GM13976 (cell line): ENCODE measurements at regions not wholly inside any gene's neighbourhood (a gene's known extent, or its start where the extent isn't known, plus 50 kb on each side); places are given as distances from the start of the nearest gene placed in this dataset.

ENCODE experiments used
- DNase-seq: peaks from one replicate; pipeline ENCODE4 v3.0.0; 2012; ENCODE audit warnings: low spot score
- in situ Hi-C: fragments of 300-500 bp; cut with MboI; formaldehyde crosslinking; loops from one replicate; pipeline ENCODE4 v1.12.0; 2022; ENCODE audit warnings: low sequenced_read_pairs, mixed read lengths, inconsistent platforms; ENCODE audit not compliant: unreplicated experiment
- TF ChIP-seq, protein P1 (sequence below): IDR thresholded peaks from 2 replicates; pipeline ENCODE4 v1.5.1; 2012; ENCODE audit warnings: borderline replicate concordance, mild to moderate bottlenecking; ENCODE audit not compliant: insufficient read depth; ENCODE audit errors: extremely low read depth, missing control alignments, control extremely low read depth

DNA sequence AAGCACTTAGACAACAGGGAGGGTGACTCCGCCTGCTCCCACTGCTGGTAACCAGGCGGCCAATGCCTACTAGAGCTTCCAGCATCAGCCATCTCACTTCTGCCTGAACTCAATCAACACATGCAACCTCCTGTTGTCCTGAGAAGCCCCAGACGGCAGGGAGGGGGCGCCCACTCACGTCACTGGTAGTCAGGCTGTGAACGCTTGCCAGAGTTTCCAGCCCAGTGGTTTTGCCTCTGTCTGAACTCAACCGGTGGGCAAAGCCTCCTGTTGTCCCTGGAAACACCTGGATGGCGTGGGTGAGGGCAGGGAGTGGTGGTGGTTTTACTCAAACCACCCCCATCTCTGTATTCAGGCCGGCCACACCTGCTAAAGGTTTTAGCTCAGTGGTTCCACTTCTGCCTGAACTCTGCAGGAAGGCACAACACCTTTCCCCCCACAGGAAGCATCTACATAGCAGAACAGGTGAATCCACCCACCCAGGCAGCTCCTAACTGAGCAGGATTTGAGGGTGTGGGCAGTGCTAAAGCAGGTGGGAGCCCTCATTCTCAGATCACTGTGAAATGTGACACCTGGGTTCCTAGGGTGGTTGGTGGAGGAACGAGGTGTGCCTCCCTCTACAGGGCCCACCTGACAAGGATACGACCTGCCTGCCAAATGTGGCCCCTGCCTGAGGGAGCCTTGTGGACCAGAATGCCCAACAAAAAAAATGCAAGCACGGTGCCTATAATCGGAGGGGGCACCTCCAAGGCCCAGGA, 563.0 kb upstream of the SEMA3D start:
- TF ChIP-seq, protein P1, sequence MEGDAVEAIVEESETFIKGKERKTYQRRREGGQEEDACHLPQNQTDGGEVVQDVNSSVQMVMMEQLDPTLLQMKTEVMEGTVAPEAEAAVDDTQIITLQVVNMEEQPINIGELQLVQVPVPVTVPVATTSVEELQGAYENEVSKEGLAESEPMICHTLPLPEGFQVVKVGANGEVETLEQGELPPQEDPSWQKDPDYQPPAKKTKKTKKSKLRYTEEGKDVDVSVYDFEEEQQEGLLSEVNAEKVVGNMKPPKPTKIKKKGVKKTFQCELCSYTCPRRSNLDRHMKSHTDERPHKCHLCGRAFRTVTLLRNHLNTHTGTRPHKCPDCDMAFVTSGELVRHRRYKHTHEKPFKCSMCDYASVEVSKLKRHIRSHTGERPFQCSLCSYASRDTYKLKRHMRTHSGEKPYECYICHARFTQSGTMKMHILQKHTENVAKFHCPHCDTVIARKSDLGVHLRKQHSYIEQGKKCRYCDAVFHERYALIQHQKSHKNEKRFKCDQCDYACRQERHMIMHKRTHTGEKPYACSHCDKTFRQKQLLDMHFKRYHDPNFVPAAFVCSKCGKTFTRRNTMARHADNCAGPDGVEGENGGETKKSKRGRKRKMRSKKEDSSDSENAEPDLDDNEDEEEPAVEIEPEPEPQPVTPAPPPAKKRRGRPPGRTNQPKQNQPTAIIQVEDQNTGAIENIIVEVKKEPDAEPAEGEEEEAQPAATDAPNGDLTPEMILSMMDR = no peak
- in situ Hi-C loops = loop anchor here (25.0 kb wide), 1 partner anchor 713 kb away; no protein-coding TSS in a partner anchor
- no peak for DNase-seq

DNA sequence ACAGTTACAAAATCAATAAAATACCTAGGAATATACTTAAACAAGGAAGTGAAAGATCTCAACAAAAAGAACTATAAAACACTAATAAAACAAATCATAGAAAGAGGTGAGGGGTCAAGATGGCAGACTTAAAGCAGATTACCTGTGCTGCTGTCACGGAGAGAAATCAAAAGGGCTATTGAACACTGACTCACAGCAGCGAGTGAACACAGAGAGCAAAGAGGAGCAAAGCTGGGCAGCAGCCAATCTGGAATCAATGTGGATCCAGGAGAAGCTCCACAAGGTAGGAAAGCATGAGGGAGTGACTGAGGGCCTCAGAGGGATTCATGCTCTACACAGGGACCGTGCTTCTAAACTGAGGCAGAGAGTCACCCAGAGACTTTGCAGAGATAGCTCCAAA, 562.0 kb upstream of the SEMA3D start:
- no peak for DNase-seq
- in situ Hi-C loops = loop anchor here (25.0 kb wide), 1 partner anchor 712 kb away; no protein-coding TSS in a partner anchor
- TF ChIP-seq, protein P1 = no peak

DNA sequence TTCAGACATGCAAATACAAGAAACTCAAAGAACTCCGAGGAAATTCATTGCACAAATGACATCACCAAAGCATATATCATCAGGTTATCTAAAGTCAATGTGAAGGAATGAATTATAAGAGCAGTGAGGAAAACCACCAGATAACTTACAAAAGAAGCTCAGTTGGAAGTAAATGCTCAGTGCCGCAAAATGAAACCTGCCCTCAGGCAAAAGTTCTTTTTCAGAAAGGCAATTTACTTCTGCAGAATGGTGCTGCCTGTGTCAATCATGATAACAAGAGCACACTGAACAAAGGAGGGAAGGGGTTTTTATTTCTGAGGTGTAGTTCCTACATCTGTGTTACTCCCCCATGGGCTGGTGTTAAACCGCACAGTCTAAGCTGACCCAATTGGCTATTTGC, 550.6 kb upstream of the SEMA3D start:
- in situ Hi-C loops = loop anchor here (25.0 kb wide), 1 partner anchor 700 kb away; no protein-coding TSS in a partner anchor
- no peak for DNase-seq
- TF ChIP-seq, protein P1 = no peak

DNA sequence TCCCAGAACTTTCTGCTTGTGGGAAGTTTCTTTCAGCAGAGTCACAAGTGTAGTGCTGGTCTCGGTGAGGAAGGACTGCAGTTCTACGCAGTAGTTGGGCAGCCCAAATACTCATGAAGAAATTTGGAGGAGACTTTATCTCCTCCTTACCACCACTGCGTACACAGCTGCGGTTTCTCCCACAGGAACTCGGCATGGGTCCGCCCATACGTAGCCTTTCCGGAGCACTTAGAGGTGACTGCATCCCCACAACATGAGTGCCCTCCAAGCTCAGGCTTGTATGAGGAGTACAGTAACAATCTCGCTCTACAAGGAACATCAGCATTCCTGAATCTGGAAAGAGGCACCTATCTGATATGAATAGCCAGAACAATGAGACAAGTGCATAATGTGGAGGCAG, 549.2 kb upstream of the SEMA3D start:
- no peak for DNase-seq
- in situ Hi-C loops = loop anchor here (25.0 kb wide), 1 partner anchor 699 kb away; no protein-coding TSS in a partner anchor
- TF ChIP-seq, protein P1 = no peak

DNA sequence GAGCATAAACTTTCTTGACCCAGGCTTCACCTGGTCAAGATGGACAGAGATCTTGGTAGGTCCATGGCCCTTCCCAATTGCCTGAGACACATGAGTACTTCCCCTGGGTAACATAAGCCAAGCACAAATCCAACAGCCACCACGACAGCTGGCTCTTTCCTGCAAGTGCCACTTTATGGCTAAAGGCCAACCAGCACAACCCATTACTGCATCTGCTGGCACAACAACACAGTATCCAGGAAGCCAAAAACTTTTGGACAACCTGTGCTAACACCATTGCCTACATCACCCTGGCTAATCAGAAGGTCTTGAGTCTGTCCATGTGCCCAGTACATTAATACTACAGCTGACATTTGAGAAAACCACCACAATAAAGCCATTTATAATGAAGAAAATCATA, 548.0 kb upstream of the SEMA3D start:
- TF ChIP-seq, protein P1 = no peak
- in situ Hi-C loops = loop anchor here (25.0 kb wide), 1 partner anchor 698 kb away; no protein-coding TSS in a partner anchor
- no peak for DNase-seq

DNA sequence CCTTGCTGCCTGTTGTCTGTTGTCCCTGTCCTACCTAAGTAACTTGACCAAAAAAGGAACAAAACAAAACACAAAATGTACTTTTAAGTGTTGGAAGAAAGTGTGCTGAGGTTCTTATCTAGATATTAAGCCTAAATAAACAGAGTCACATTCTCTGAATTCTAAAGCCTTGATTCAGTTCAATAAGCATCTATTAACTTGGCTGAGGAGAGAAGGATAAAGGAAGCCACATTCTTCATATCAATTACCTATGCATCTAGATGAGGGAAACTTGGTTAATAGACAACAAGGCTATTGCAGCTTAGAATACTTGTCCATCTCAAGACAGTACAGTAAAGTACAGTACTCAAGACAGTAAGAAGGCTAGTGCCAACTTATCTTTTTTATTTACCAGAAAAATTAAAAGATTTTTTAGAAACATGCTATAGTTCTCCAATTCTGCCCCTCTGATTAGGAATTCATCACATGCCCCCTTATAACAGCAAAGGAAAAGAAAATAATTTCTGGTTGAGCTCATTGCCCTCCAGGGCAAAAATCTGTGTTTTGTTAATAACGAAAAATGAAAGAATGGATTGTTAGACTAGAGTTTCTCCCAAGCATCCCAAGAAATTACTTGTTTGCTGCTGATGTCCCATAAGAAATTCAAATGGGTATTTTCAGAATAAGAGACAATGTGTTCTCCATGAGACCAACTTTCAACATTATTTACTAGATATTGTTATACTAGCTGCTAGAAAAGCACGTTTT, 546.5 kb upstream of the SEMA3D start:
- TF ChIP-seq, protein P1 = no peak
- DNase-seq = no peak
- in situ Hi-C loops = loop anchor here (25.0 kb wide), 1 partner anchor 696 kb away; no protein-coding TSS in a partner anchor
